Limb (tissue), 2 donors: ENCODE measurements at regions not wholly inside any gene's neighbourhood (a gene's known extent, or its start where the extent isn't known, plus 50 kb on each side); places are given as distances from the start of the nearest gene placed in this dataset.
A peak's percentile ranks its signal among the peaks of the same experiment; 100 is the strongest.
"Not testable (repeated sequence)": the region's sequence is repeated elsewhere in the genome, so short reads cannot be mapped to it uniquely, and the experiment has no call there.

Experiments used
- DNase-seq, 2 donors: peaks; one replicate each; pipeline ENCODE4 v3.0.0-alpha.2; 2016; ENCODE audit errors: extremely low spot score in 2 of 2

GRCh38 chr9:135173066-135173465 lies 85.6 kb downstream of the OLFM1 start:
- DNase-seq = no peak

- DNase-seq = no peak
Observed at GRCh38 chr9:135174248-135174647, 86.8 kb downstream of the OLFM1 start.

GRCh38 chr9:135174981-135175380 lies 87.5 kb downstream of the OLFM1 start:
- no peak for DNase-seq

- DNase-seq = no peak
Observed at GRCh38 chr9:135176284-135176683, 88.8 kb downstream of the OLFM1 start.

- DNase-seq = not testable (repeated sequence)
Observed at GRCh38 chr9:135177562-135177961, 90.1 kb downstream of the OLFM1 start.

GRCh38 chr9:135178498-135178897 lies 91.0 kb downstream of the OLFM1 start:
- peak in 1 of 2 donors; percentile 24 for DNase-seq

- DNase-seq = no peak
Observed at GRCh38 chr9:135179041-135179440, 91.6 kb downstream of the OLFM1 start.

GRCh38 chr9:135179976-135180375 lies 92.5 kb downstream of the OLFM1 start:
- DNase-seq = no peak

GRCh38 chr9:135180586-135180985 lies 93.1 kb downstream of the OLFM1 start:
- DNase-seq = no peak

GRCh38 chr9:135181336-135181735 lies 93.9 kb downstream of the OLFM1 start:
- DNase-seq = no peak

GRCh38 chr9:135181841-135182240 lies 94.4 kb downstream of the OLFM1 start:
- not testable (repeated sequence) for DNase-seq

GRCh38 chr9:135183069-135183468 lies 95.6 kb downstream of the OLFM1 start:
- DNase-seq = no peak

GRCh38 chr9:135183528-135184180 lies 96.2 kb downstream of the OLFM1 start:
- DNase-seq = no peak

- DNase-seq = no peak
Observed at GRCh38 chr9:135184181-135185053, 96.9 kb downstream of the OLFM1 start.

- DNase-seq = no peak
Observed at GRCh38 chr9:135185060-135185459, 97.6 kb downstream of the OLFM1 start.

GRCh38 chr9:135186248-135187164 lies 99.0 kb downstream of the OLFM1 start:
- DNase-seq = no peak

- DNase-seq = no peak
Observed at GRCh38 chr9:135187365-135187764, 99.9 kb downstream of the OLFM1 start.

- DNase-seq = no peak
Observed at GRCh38 chr9:135188681-135189151, 101.2 kb downstream of the OLFM1 start.

- no peak for DNase-seq
Observed at GRCh38 chr9:135189497-135189896, 102.0 kb downstream of the OLFM1 start.

GRCh38 chr9:135190789-135191577 lies 103.5 kb downstream of the OLFM1 start:
- no peak for DNase-seq

GRCh38 chr9:135192686-135193085 lies 105.2 kb downstream of the OLFM1 start:
- no peak for DNase-seq
